SH-SY5Y (cell line): ENCODE measurements at regions not wholly inside any gene's neighbourhood (a gene's known extent, or its start where the extent isn't known, plus 50 kb on each side); places are given as distances from the start of the nearest gene placed in this dataset.

Experiments used
- GATA2 ChIP-seq: IDR thresholded peaks from 2 replicates; pipeline ENCODE4 v1.6.1; 2011; ENCODE audit warnings: mild to moderate bottlenecking, low read depth, low read length
- GATA3 ChIP-seq: IDR thresholded peaks from 2 replicates; pipeline ENCODE4 v1.6.1; 2011; ENCODE audit warnings: low read depth, mild to moderate bottlenecking, low read length, moderate library complexity

DNA sequence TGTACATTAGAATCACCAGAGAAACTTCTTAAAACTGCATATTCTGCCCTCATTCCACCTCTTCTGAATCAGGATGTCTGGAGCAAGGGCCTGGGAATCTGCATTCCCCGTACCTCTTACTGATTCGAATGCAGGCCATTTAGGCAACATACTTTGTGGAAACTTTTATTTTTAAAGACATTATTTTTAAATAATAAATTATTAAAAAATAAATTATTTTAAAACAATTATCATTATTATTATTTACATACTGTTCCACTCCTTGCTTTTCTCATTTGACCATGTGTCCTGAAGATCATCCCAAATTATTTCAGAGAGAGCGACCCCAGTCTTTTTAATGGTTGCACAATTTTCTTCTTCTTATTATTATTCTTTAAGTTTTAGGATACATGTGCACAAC is 336.6 kb upstream of the TBC1D5 start:
- no peak for TF ChIP-seq GATA3
- no peak for TF ChIP-seq GATA2
